ENCODE measurements at regions not wholly inside any gene's neighbourhood (a gene's known extent, or its start where the extent isn't known, plus 50 kb on each side); places are given as distances from the start of the nearest gene placed in this dataset.

GRCh38 chr11:130548491-130548833, 100.0 kb downstream of the ADAMTS15 start:
- H3K9me3 ChIP-seq = no peaks in the 10 kb centered on the region
- H3K36me3 ChIP-seq = no peaks in the 10 kb centered on the region
- in situ Hi-C loops (cut with MboI; ENCODE audit: low pct_ligation_motif_present in 1 of 4, low pct_unique_long_range_greater_than_20kb in 1 of 4, low sequenced_read_pairs in 3 of 4) (no loop called here), intact Hi-C loops (cut with DNase I; ENCODE audit: low total_unique reads) (no loop called here)
- TF ChIP-seq, protein P1, sequence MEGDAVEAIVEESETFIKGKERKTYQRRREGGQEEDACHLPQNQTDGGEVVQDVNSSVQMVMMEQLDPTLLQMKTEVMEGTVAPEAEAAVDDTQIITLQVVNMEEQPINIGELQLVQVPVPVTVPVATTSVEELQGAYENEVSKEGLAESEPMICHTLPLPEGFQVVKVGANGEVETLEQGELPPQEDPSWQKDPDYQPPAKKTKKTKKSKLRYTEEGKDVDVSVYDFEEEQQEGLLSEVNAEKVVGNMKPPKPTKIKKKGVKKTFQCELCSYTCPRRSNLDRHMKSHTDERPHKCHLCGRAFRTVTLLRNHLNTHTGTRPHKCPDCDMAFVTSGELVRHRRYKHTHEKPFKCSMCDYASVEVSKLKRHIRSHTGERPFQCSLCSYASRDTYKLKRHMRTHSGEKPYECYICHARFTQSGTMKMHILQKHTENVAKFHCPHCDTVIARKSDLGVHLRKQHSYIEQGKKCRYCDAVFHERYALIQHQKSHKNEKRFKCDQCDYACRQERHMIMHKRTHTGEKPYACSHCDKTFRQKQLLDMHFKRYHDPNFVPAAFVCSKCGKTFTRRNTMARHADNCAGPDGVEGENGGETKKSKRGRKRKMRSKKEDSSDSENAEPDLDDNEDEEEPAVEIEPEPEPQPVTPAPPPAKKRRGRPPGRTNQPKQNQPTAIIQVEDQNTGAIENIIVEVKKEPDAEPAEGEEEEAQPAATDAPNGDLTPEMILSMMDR (IDR thresholded peaks at IDR 0.05) = no peak
- TF ChIP-seq POLR2AphosphoS5 (IDR thresholded peaks at IDR 0.05) = no peak
- no peak for TF ChIP-seq POLR2A (IDR thresholded peaks at IDR 0.05)
- TF ChIP-seq EP300 (IDR thresholded peaks at IDR 0.05; ENCODE audit: low read depth) = no peak
- no peak overlapping the region for H3K4me3 ChIP-seq
- no peak for DNase-seq
- H3K4me1 ChIP-seq = no peaks in the 10 kb centered on the region
- 81% methylated on average over 1 of the region's 1 CpG; no CpG with 5 or more reads in 1 of the 2 donors for WGBS, 2 donors (ENCODE audit: low coverage in 1 of 2)
- H3K27me3 ChIP-seq = no peaks in the 10 kb centered on the region
- H3K27ac ChIP-seq = no peak overlapping the region

- Histone ChIP-seq H3K27ac (no peak overlapping the region), H3K4me3 (no peak overlapping the region), H3K4me1 (no peaks in the 10 kb centered on the region), H3K36me3 (no peaks in the 10 kb centered on the region), H3K9me3 (no peaks in the 10 kb centered on the region), H3K27me3 (no peaks in the 10 kb centered on the region)
- in situ Hi-C loops (cut with MboI; ENCODE audit: low pct_ligation_motif_present in 1 of 4, low pct_unique_long_range_greater_than_20kb in 1 of 4, low sequenced_read_pairs in 3 of 4) = no loop called here
- no peak for TF ChIP-seq POLR2AphosphoS5 (IDR thresholded peaks at IDR 0.05)
- TF ChIP-seq, protein P1 (IDR thresholded peaks at IDR 0.05) = no peak
- 71 to 100% methylated on average over 1 to 4 of the region's 4 CpGs for WGBS, 2 donors (ENCODE audit: low coverage in 1 of 2)
- no peak for DNase-seq
- intact Hi-C loops (cut with DNase I; ENCODE audit: low total_unique reads) = no loop called here
Observed at GRCh38 chr11:130549393-130549999, 101.1 kb downstream of the ADAMTS15 start.

GRCh38 chr11:130550150-130550549, 101.7 kb downstream of the ADAMTS15 start:
- TF ChIP-seq POLR2AphosphoS5 (IDR thresholded peaks at IDR 0.05) = no peak
- 90 to 92% methylated on average over 2 to 3 of the region's 3 CpGs for WGBS, 2 donors (ENCODE audit: low coverage in 1 of 2)
- H3K27me3 ChIP-seq = no peaks in the 10 kb centered on the region
- DNase-seq = no peak
- H3K27ac ChIP-seq = no peak overlapping the region
- H3K4me3 ChIP-seq = no peak overlapping the region
- no peaks in the 10 kb centered on the region for H3K9me3 ChIP-seq
- intact Hi-C loops (cut with DNase I; ENCODE audit: low total_unique reads) = no loop called here
- no peaks in the 10 kb centered on the region for H3K36me3 ChIP-seq
- no peaks in the 10 kb centered on the region for H3K4me1 ChIP-seq
- in situ Hi-C loops (cut with MboI; ENCODE audit: low pct_ligation_motif_present in 1 of 4, low pct_unique_long_range_greater_than_20kb in 1 of 4, low sequenced_read_pairs in 3 of 4) = no loop called here

DNA sequence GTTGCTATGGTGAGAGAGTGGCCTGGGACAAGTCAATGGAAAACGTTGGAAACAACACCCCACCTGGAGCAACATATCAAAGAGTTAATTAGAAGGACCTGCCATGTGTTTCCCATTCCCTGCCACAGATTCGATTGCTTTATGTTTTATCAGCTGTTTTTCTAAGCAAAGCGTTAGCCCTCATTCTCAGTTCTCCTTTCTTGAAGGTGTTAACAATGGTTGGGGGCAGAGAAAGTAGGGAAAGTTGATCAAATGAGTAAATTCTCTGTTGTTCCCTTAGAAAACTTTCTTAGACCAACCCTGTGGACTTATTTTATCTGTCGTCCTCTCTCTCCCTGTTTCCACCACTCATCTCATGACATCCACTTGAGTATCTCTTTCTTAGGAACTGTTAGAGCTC, 102.5 kb downstream of the ADAMTS15 start:
- no peak for DNase-seq
- in situ Hi-C loops (cut with MboI; ENCODE audit: low pct_ligation_motif_present in 1 of 4, low pct_unique_long_range_greater_than_20kb in 1 of 4, low sequenced_read_pairs in 3 of 4) = no loop called here
- WGBS, 2 donors (ENCODE audit: low coverage in 1 of 2) = 55 to 76% methylated on average over 4 of the region's 4 CpGs
- H3K4me3 ChIP-seq = no peak overlapping the region
- TF ChIP-seq EP300 (IDR thresholded peaks at IDR 0.05; ENCODE audit: low read depth) (no peak), POLR2AphosphoS5 (IDR thresholded peaks at IDR 0.05) (no peak), POLR2A (IDR thresholded peaks at IDR 0.05) (no peak)
- TF ChIP-seq, protein P1 (IDR thresholded peaks at IDR 0.05) = no peak
- H3K9me3 ChIP-seq = no peaks in the 10 kb centered on the region
- no peaks in the 10 kb centered on the region for H3K27me3 ChIP-seq
- H3K4me1 ChIP-seq = no peaks in the 10 kb centered on the region
- H3K27ac ChIP-seq = no peak overlapping the region
- no peaks in the 10 kb centered on the region for H3K36me3 ChIP-seq
- intact Hi-C loops (cut with DNase I; ENCODE audit: low total_unique reads) = no loop called here

GRCh38 chr11:130551388-130551787, 102.9 kb downstream of the ADAMTS15 start:
- no peak for DNase-seq
- 77 to 100% methylated on average over 3 to 5 of the region's 5 CpGs for WGBS, 2 donors (ENCODE audit: low coverage in 1 of 2)
- intact Hi-C loops (cut with DNase I; ENCODE audit: low total_unique reads) (no loop called here), in situ Hi-C loops (cut with MboI; ENCODE audit: low pct_ligation_motif_present in 1 of 4, low pct_unique_long_range_greater_than_20kb in 1 of 4, low sequenced_read_pairs in 3 of 4) (no loop called here)
- Histone ChIP-seq H3K27me3 (no peaks in the 10 kb centered on the region), H3K36me3 (no peaks in the 10 kb centered on the region), H3K4me3 (no peak overlapping the region), H3K9me3 (no peaks in the 10 kb centered on the region), H3K27ac (no peak overlapping the region), H3K4me1 (no peaks in the 10 kb centered on the region)
- TF ChIP-seq POLR2AphosphoS5 (IDR thresholded peaks at IDR 0.05) = no peak
- TF ChIP-seq EP300 (IDR thresholded peaks at IDR 0.05; ENCODE audit: low read depth) = no peak
- TF ChIP-seq, protein P1 (IDR thresholded peaks at IDR 0.05) = no peak
- TF ChIP-seq POLR2A (IDR thresholded peaks at IDR 0.05) = no peak

All from transverse colon (tissue), 4 donors.